AG04450 (cell line): ENCODE measurements at regions not wholly inside any gene's neighbourhood (a gene's known extent, or its start where the extent isn't known, plus 50 kb on each side); places are given as distances from the start of the nearest gene placed in this dataset.

Source experiments
- CTCF ChIA-PET: fragments of 300-600, 350-600 bp; formaldehyde crosslinking; extraction: SDS; loops from one replicate; lab custom pipeline; 2022; ENCODE audit warnings: antibody characterized with exemption, inconsistent platforms; lab: Charles Lee
- POLR2A ChIA-PET: fragments of 350-600 bp; formaldehyde crosslinking; extraction: SDS; loops from one replicate; lab custom pipeline; 2021; ENCODE audit warnings: antibody characterized with exemption, inconsistent platforms; lab: Yijun Ruan, JAX
- DNase-seq: peaks from one replicate; pipeline ENCODE4 v3.0.0-alpha.2; 2011; ENCODE audit warnings: low read depth, low spot score
- H3K27ac ChIP-seq: one replicate; pipeline ENCODE4 v1.5.1; 2012; ENCODE audit warnings: low read depth, low read length, control low read depth
- H3K27me3 ChIP-seq: one replicate; pipeline ENCODE4 v1.6.0; 2012; ENCODE audit warnings: low read length; ENCODE audit not compliant: control insufficient read depth, insufficient read depth
- H3K4me3 ChIP-seq: 2 replicates; pipeline ENCODE4 v1.5.1; 2011; ENCODE audit warnings: mild to moderate bottlenecking, low read depth, low read length, control low read depth
- H3K9me3 ChIP-seq: 2 replicates; pipeline ENCODE4 v1.5.1; 2012; ENCODE audit warnings: low read length; ENCODE audit not compliant: control insufficient read depth, insufficient read depth
- CTCF ChIP-seq: IDR thresholded peaks from 2 replicates; pipeline ENCODE4 v1.5.1; 2011; ENCODE audit warnings: low read depth, low read length, control low read depth, inconsistent platforms

- H3K4me3 ChIP-seq, result no peak overlapping the region
- no peaks in the 10 kb centered on the region; the same call in 1 of the 2 replicates for H3K9me3 ChIP-seq
- ChIA-PET CTCF (no interaction called here), POLR2A (no interaction called here)
- no peak for TF ChIP-seq CTCF
- H3K27me3 ChIP-seq, result peaks cover 2% of the 10 kb centered on the region
- no peak overlapping the region for H3K27ac ChIP-seq
- DNase-seq, result no peak
Measured at GRCh38 chr5:10091701-10092100, 158.0 kb downstream of the ATPSCKMT start.

- no peaks in the 10 kb centered on the region; the same call in 1 of the 2 replicates for H3K9me3 ChIP-seq
- peaks cover 2% of the 10 kb centered on the region for H3K27me3 ChIP-seq
- POLR2A ChIA-PET, result no interaction called here
- no peak for TF ChIP-seq CTCF
- CTCF ChIA-PET, result no interaction called here
- no peak for DNase-seq
- H3K27ac ChIP-seq, result no peak overlapping the region
- no peak overlapping the region for H3K4me3 ChIP-seq
Measured at GRCh38 chr5:10090074-10090473, 159.6 kb downstream of the ATPSCKMT start.

- peaks cover 2% of the 10 kb centered on the region for H3K27me3 ChIP-seq
- H3K9me3 ChIP-seq, result no peaks in the 10 kb centered on the region
- DNase-seq, result no peak
- ChIA-PET CTCF (no interaction called here), POLR2A (no interaction called here)
- no peak overlapping the region for H3K4me3 ChIP-seq
- no peak overlapping the region for H3K27ac ChIP-seq
- TF ChIP-seq CTCF, result no peak
Measured at GRCh38 chr5:10085185-10085584, 164.5 kb downstream of the ATPSCKMT start.

GRCh38 chr5:10081584-10081983, 168.1 kb downstream of the ATPSCKMT start:
- Histone ChIP-seq H3K27ac (no peak overlapping the region), H3K27me3 (peaks cover under 1% of the 10 kb centered on the region), H3K4me3 (no peak overlapping the region), H3K9me3 (no peaks in the 10 kb centered on the region)
- no peak for DNase-seq
- TF ChIP-seq CTCF, result no peak
- POLR2A ChIA-PET, result no interaction called here
- CTCF ChIA-PET, result no interaction called here

GRCh38 chr5:10077791-10078545, 171.7 kb downstream of the ATPSCKMT start:
- TF ChIP-seq CTCF, result no peak
- ChIA-PET POLR2A (no interaction called here), CTCF (no interaction called here)
- Histone ChIP-seq H3K27ac (no peak overlapping the region), H3K4me3 (no peak overlapping the region), H3K9me3 (no peaks in the 10 kb centered on the region), H3K27me3 (peaks cover 9% of the 10 kb centered on the region)
- no peak for DNase-seq
